ENCODE measurements at regions not wholly inside any gene's neighbourhood (a gene's known extent, or its start where the extent isn't known, plus 50 kb on each side); places are given as distances from the start of the nearest gene placed in this dataset.

DNA sequence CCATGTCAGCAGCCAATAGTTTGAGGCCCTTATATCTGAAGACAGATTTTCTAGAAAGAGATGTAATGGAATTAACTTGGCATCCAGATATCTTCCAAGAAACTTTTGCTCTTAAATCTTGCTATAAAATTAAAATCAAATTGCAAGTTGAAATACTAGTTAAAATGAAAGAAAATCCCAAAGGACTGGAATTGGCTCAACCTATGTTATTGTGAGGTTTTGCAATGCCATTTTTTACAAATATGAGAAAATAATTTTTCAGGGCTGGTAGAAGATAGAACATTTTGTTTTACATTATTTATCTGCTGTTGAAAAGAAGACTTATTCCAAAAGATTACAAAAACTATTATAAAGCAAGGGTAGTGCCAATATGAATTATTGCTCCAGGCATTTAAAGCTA, 92.2 kb upstream of the AGTR1 start:
- H3K4me3 ChIP-seq (replicated peaks; ENCODE audit: insufficient read depth, low read length), result no peak overlapping the region
- no peak for TF ChIP-seq GABPA (IDR thresholded peaks at IDR 0.05; ENCODE audit: low read depth)
- TF ChIP-seq POLR2AphosphoS5 (IDR thresholded peaks at IDR 0.05; ENCODE audit: low read depth), result no peak
- no peak for TF ChIP-seq SPI1 (IDR thresholded peaks at IDR 0.05; ENCODE audit: borderline replicate concordance, low read depth)
- TF ChIP-seq, protein P1, sequence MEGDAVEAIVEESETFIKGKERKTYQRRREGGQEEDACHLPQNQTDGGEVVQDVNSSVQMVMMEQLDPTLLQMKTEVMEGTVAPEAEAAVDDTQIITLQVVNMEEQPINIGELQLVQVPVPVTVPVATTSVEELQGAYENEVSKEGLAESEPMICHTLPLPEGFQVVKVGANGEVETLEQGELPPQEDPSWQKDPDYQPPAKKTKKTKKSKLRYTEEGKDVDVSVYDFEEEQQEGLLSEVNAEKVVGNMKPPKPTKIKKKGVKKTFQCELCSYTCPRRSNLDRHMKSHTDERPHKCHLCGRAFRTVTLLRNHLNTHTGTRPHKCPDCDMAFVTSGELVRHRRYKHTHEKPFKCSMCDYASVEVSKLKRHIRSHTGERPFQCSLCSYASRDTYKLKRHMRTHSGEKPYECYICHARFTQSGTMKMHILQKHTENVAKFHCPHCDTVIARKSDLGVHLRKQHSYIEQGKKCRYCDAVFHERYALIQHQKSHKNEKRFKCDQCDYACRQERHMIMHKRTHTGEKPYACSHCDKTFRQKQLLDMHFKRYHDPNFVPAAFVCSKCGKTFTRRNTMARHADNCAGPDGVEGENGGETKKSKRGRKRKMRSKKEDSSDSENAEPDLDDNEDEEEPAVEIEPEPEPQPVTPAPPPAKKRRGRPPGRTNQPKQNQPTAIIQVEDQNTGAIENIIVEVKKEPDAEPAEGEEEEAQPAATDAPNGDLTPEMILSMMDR (IDR thresholded peaks at IDR 0.05; ENCODE audit: insufficient read depth, low read length), result no peak
- no peak for TF ChIP-seq REST (IDR thresholded peaks at IDR 0.05; ENCODE audit: insufficient replicate concordance, low read depth)
- DNase-seq (ENCODE audit: low read depth in 1 of 2, low spot score in 1 of 2), result no peak
- no peaks in the 10 kb centered on the region for H3K27me3 ChIP-seq (ENCODE audit: insufficient read depth, poor library complexity, severe bottlenecking)
- H3K27ac ChIP-seq (replicated peaks), result no peak overlapping the region

- Histone ChIP-seq H3K27ac (replicated peaks) (no peak overlapping the region), H3K4me3 (replicated peaks; ENCODE audit: insufficient read depth, low read length) (no peak overlapping the region), H3K27me3 (ENCODE audit: insufficient read depth, poor library complexity, severe bottlenecking) (no peaks in the 10 kb centered on the region)
- no peak for DNase-seq (ENCODE audit: low read depth in 1 of 2, low spot score in 1 of 2)
- TF ChIP-seq, protein P1 (IDR thresholded peaks at IDR 0.05; ENCODE audit: insufficient read depth, low read length), result no peak
- TF ChIP-seq REST (IDR thresholded peaks at IDR 0.05; ENCODE audit: insufficient replicate concordance, low read depth), result no peak
- TF ChIP-seq GABPA (IDR thresholded peaks at IDR 0.05; ENCODE audit: low read depth), result no peak
- no peak for TF ChIP-seq POLR2AphosphoS5 (IDR thresholded peaks at IDR 0.05; ENCODE audit: low read depth)
Measured at GRCh38 chr3:148606979-148607378, 90.7 kb upstream of the AGTR1 start.

DNA sequence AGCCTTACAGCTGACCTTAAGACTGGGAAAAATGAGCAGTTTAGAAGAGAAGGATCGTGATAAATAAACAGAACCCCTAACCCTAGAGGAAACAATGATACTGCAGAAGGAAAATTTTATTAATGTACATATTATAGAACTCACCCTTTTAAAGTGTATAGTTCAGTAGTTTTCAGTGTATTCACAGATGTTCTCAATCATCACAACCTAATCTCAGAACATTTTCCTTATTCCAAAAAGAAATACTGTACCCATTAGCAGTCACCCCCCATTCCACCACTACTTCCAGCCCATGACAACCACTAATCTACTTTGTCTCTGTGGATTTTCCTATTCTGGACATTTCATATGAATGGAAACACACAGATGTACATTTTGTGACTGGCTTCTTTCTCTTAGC, 90.2 kb upstream of the AGTR1 start:
- Histone ChIP-seq H3K27ac (replicated peaks) (no peak overlapping the region), H3K27me3 (ENCODE audit: insufficient read depth, poor library complexity, severe bottlenecking) (no peaks in the 10 kb centered on the region), H3K4me3 (replicated peaks; ENCODE audit: insufficient read depth, low read length) (no peak overlapping the region)
- no peak for DNase-seq (ENCODE audit: low read depth in 1 of 2, low spot score in 1 of 2)
- TF ChIP-seq SPI1 (IDR thresholded peaks at IDR 0.05; ENCODE audit: borderline replicate concordance, low read depth) (no peak), GABPA (IDR thresholded peaks at IDR 0.05; ENCODE audit: low read depth) (no peak), POLR2AphosphoS5 (IDR thresholded peaks at IDR 0.05; ENCODE audit: low read depth) (no peak), REST (IDR thresholded peaks at IDR 0.05; ENCODE audit: insufficient replicate concordance, low read depth) (no peak)
- TF ChIP-seq, protein P1 (IDR thresholded peaks at IDR 0.05; ENCODE audit: insufficient read depth, low read length), result no peak

Measured in HL-60 (cell line).